HCT116 (cell line): ENCODE measurements at regions not wholly inside any gene's neighbourhood (a gene's known extent, or its start where the extent isn't known, plus 50 kb on each side); places are given as distances from the start of the nearest gene placed in this dataset.

Source experiments
- EZH2 ChIP-seq: fragments of 200-600 bp; sonication (generic); IDR thresholded peaks from 2 replicates; pipeline ENCODE4 v1.6.1; 2017; ENCODE audit warnings: antibody characterized with exemption, mixed run types
- MAX ChIP-seq: IDR thresholded peaks from 2 replicates; pipeline ENCODE4 v1.6.1; 2012
- POLR2AphosphoS5 ChIP-seq: IDR thresholded peaks from 2 replicates; pipeline ENCODE4 v1.6.1; 2011; ENCODE audit warnings: mild to moderate bottlenecking, low read depth, low read length, moderate library complexity
- REST ChIP-seq: IDR thresholded peaks from 2 replicates; pipeline ENCODE4 v1.6.1; 2012; ENCODE audit warnings: low read depth
- SP1 ChIP-seq: IDR thresholded peaks from 2 replicates; pipeline ENCODE4 v1.6.1; 2012; ENCODE audit warnings: low read depth
- TCF7L2 ChIP-seq: IDR thresholded peaks from 2 replicates; pipeline ENCODE4 v1.7.0; 2011; ENCODE audit warnings: borderline replicate concordance, inconsistent platforms; ENCODE audit not compliant: insufficient read depth, insufficient read length; ENCODE audit errors: extremely low read depth
- YY1 ChIP-seq: IDR thresholded peaks from 2 replicates; pipeline ENCODE4 v1.6.1; 2011; ENCODE audit warnings: low read length, low read depth, moderate library complexity, mild to moderate bottlenecking; ENCODE audit not compliant: insufficient replicate concordance; ENCODE audit errors: extremely low read depth
- ZNF274 ChIP-seq: fragments of 200-500 bp; sonication (Bioruptor generic); IDR thresholded peaks from 2 replicates; pipeline ENCODE4 v1.6.1; 2014; ENCODE audit warnings: mild to moderate bottlenecking, low read depth, low read length, inconsistent platforms
- TF ChIP-seq, protein P1 (sequence below): IDR thresholded peaks from 2 replicates; pipeline ENCODE4 v1.6.1; 2012
- TF ChIP-seq, protein P2 (sequence below), 3 experiments: fragments of 200-600 bp in 1 of 3; sonication (generic) in 1 of 3; IDR thresholded peaks in 2 of 3; conservative IDR thresholded peaks in 1 of 3; 2 replicates each; pipeline ENCODE4 v1.5.1; 2012 to 2017; ENCODE audit warnings: low read depth in 2 of 3, low read length in 2 of 3, antibody characterized with exemption in 1 of 3, borderline replicate concordance in 1 of 3, control low read depth in 1 of 3, mild to moderate bottlenecking in 1 of 3, mixed read lengths in 1 of 3, mixed run types in 1 of 3, moderate library complexity in 1 of 3; ENCODE audit not compliant: insufficient read depth in 1 of 3

- TF ChIP-seq EZH2 (no peak), ZNF274 (no peak), TCF7L2 (no peak), POLR2AphosphoS5 (no peak), MAX (no peak), YY1 (no peak), REST (no peak), SP1 (no peak)
- TF ChIP-seq, protein P1, sequence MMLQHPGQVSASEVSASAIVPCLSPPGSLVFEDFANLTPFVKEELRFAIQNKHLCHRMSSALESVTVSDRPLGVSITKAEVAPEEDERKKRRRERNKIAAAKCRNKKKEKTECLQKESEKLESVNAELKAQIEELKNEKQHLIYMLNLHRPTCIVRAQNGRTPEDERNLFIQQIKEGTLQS = no peak
- TF ChIP-seq, protein P2, sequence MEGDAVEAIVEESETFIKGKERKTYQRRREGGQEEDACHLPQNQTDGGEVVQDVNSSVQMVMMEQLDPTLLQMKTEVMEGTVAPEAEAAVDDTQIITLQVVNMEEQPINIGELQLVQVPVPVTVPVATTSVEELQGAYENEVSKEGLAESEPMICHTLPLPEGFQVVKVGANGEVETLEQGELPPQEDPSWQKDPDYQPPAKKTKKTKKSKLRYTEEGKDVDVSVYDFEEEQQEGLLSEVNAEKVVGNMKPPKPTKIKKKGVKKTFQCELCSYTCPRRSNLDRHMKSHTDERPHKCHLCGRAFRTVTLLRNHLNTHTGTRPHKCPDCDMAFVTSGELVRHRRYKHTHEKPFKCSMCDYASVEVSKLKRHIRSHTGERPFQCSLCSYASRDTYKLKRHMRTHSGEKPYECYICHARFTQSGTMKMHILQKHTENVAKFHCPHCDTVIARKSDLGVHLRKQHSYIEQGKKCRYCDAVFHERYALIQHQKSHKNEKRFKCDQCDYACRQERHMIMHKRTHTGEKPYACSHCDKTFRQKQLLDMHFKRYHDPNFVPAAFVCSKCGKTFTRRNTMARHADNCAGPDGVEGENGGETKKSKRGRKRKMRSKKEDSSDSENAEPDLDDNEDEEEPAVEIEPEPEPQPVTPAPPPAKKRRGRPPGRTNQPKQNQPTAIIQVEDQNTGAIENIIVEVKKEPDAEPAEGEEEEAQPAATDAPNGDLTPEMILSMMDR (IDR thresholded peaks at IDR 0.05 in 2 of 3, conservative IDR thresholded peaks at IDR 0.05 in 1 of 3; ENCODE audit: borderline replicate concordance in 1 of 3, insufficient read depth in 1 of 3, low read depth in 2 of 3, low read length in 2 of 3) = no peak
Measured at GRCh38 chr18:41353777-41354528, 601.1 kb upstream of the PIK3C3 start.
